ENCODE measurements at regions not wholly inside any gene's neighbourhood (a gene's known extent, or its start where the extent isn't known, plus 50 kb on each side); places are given as distances from the start of the nearest gene placed in this dataset.

- Mint-ChIP-seq H3K4me3 (ENCODE audit: low read depth) (no peak overlapping the region), H3K27ac (no peak overlapping the region), H3K4me1 (ENCODE audit: low read depth) (no peaks in the 10 kb centered on the region), H3K9me3 (ENCODE audit: low read depth) (peaks cover 2% of the 10 kb centered on the region), H3K36me3 (ENCODE audit: insufficient read depth) (no peaks in the 10 kb centered on the region), H3K27me3 (peaks cover 9% of the 10 kb centered on the region)
- no peak for TF ChIP-seq CTCF (IDR thresholded peaks at IDR 0.05; ENCODE audit: unreplicated experiment)
- no peak for DNase-seq (ENCODE audit: low spot score, unreplicated experiment)
Measured at GRCh38 chr15:61798631-61799030, 261.6 kb downstream of the VPS13C start.

- DNase-seq (ENCODE audit: low spot score, unreplicated experiment): no peak
- no peak for TF ChIP-seq CTCF (IDR thresholded peaks at IDR 0.05; ENCODE audit: unreplicated experiment)
- no peak overlapping the region for H3K4me3 Mint-ChIP-seq (ENCODE audit: low read depth)
- H3K27me3 Mint-ChIP-seq: peaks cover 10% of the 10 kb centered on the region
- peaks cover 5% of the 10 kb centered on the region for H3K9me3 Mint-ChIP-seq (ENCODE audit: low read depth)
- H3K4me1 Mint-ChIP-seq (ENCODE audit: low read depth): no peaks in the 10 kb centered on the region
- no peaks in the 10 kb centered on the region for H3K36me3 Mint-ChIP-seq (ENCODE audit: insufficient read depth)
- no peak overlapping the region for H3K27ac Mint-ChIP-seq
Measured at GRCh38 chr15:61796056-61796455, 264.2 kb downstream of the VPS13C start.

DNA sequence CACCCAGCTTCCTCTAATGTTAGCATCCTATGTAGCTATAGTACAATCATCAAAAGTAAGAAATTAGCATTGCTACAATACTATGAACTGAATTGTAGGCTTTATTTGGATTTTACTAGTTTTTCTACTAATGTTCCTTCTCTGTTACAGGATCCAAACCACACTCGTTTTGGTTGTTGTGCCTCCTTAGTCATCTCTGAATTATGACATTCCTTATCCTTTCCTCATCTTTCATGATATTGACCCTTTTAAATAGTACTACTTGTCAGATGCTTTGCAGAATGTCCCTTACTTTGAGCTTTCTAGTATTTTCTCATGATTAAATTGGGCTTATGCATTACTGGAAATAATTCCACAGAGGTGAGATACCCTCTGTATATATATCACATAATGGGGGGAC is 265.4 kb downstream of the VPS13C start:
- Mint-ChIP-seq H3K27ac (no peak overlapping the region), H3K9me3 (ENCODE audit: low read depth) (peaks cover 5% of the 10 kb centered on the region), H3K27me3 (peaks cover 11% of the 10 kb centered on the region), H3K4me3 (ENCODE audit: low read depth) (no peak overlapping the region), H3K36me3 (ENCODE audit: insufficient read depth) (no peaks in the 10 kb centered on the region), H3K4me1 (ENCODE audit: low read depth) (no peaks in the 10 kb centered on the region)
- no peak for TF ChIP-seq CTCF (IDR thresholded peaks at IDR 0.05; ENCODE audit: unreplicated experiment)
- DNase-seq (ENCODE audit: low spot score, unreplicated experiment): no peak

DNA sequence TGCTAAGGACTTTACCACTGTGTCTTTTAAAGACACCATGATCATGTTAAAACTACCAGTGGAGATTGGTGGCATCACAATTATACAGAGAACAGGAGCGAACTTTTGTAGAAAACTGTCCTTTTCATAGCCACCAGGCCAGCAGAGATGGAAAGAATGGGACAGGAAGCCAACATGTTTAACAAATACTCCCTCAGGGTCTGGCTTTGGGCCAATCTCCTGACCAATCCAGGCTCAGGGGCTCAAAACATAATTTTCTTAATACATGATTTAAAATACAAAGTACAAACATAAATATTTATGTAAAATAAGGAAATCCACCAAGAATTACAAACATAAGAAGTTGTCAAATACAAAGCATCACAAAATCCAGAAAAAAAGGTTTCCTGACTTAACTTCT is 266.0 kb downstream of the VPS13C start:
- H3K27ac Mint-ChIP-seq: no peak overlapping the region
- H3K27me3 Mint-ChIP-seq: peaks cover 11% of the 10 kb centered on the region
- H3K36me3 Mint-ChIP-seq (ENCODE audit: insufficient read depth): no peaks in the 10 kb centered on the region
- TF ChIP-seq CTCF (IDR thresholded peaks at IDR 0.05; ENCODE audit: unreplicated experiment): no peak
- no peak overlapping the region for H3K4me3 Mint-ChIP-seq (ENCODE audit: low read depth)
- no peaks in the 10 kb centered on the region for H3K4me1 Mint-ChIP-seq (ENCODE audit: low read depth)
- H3K9me3 Mint-ChIP-seq (ENCODE audit: low read depth): peaks cover 8% of the 10 kb centered on the region
- no peak for DNase-seq (ENCODE audit: low spot score, unreplicated experiment)

DNA sequence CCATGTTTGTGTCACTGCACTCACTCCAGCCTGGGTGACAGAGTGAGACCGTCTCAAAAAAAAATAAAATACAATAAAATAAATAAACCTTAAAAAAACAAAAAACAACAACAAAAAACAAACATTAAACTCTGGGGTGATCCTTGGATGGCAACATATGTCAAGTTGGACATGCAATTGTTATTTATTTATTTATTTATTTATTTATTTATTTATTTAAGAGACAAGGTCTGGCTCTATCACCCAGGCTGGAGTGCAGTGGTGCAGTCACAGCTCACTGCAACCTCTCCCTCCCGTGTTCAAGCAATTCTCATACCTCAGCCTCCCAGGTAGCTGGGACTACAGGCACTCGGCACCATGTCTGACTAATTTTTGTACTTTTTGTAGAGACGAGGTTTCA is 275.5 kb downstream of the VPS13C start:
- Mint-ChIP-seq H3K4me3 (ENCODE audit: low read depth) (no peak overlapping the region), H3K27me3 (no peaks in the 10 kb centered on the region), H3K27ac (no peak overlapping the region), H3K4me1 (ENCODE audit: low read depth) (peaks cover 11% of the 10 kb centered on the region), H3K9me3 (ENCODE audit: low read depth) (peaks cover 2% of the 10 kb centered on the region), H3K36me3 (ENCODE audit: insufficient read depth) (no peaks in the 10 kb centered on the region)
- TF ChIP-seq CTCF (IDR thresholded peaks at IDR 0.05; ENCODE audit: unreplicated experiment): no peak
- DNase-seq (ENCODE audit: low spot score, unreplicated experiment): no peak
